Epithelial cell of esophagus (primary cell): ENCODE measurements at regions not wholly inside any gene's neighbourhood (a gene's known extent, or its start where the extent isn't known, plus 50 kb on each side); places are given as distances from the start of the nearest gene placed in this dataset.

Source experiments
- DNase-seq: peaks from one replicate; pipeline ENCODE4 v3.0.0; 2010; ENCODE audit warnings: low read depth
- H3K4me3 ChIP-seq: 2 replicates; pipeline ENCODE4 v1.5.1; 2011; ENCODE audit warnings: mild to moderate bottlenecking, low read length, control low read depth
- TF ChIP-seq, protein P1 (sequence below): IDR thresholded peaks from 2 replicates; pipeline ENCODE4 v1.5.1; 2011; ENCODE audit warnings: low read depth, mild to moderate bottlenecking, low read length, control low read depth, inconsistent platforms; ENCODE audit not compliant: insufficient read depth; ENCODE audit errors: missing control alignments

DNA sequence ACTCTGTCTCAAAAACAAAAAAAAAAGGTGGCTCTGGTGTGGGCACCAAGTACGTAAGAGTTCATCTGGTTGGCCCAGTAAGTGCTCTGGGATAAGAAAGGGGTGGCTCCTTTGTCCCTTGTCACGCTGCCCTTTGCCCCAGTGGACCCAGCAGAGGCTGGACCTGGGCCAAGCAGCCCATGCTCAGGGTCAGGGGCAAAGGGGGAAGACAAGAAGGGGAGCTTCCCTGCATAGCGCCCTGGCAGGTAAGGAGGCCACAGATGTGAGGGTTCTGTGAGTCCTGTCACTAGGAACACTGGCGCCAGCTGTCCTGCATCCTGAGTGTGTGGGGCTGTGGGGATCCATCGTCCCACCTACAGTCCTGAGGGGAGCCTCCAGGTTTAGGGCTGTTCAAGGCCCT is 65.3 kb downstream of the GADD45G start:
- no peak for DNase-seq
- TF ChIP-seq, protein P1, sequence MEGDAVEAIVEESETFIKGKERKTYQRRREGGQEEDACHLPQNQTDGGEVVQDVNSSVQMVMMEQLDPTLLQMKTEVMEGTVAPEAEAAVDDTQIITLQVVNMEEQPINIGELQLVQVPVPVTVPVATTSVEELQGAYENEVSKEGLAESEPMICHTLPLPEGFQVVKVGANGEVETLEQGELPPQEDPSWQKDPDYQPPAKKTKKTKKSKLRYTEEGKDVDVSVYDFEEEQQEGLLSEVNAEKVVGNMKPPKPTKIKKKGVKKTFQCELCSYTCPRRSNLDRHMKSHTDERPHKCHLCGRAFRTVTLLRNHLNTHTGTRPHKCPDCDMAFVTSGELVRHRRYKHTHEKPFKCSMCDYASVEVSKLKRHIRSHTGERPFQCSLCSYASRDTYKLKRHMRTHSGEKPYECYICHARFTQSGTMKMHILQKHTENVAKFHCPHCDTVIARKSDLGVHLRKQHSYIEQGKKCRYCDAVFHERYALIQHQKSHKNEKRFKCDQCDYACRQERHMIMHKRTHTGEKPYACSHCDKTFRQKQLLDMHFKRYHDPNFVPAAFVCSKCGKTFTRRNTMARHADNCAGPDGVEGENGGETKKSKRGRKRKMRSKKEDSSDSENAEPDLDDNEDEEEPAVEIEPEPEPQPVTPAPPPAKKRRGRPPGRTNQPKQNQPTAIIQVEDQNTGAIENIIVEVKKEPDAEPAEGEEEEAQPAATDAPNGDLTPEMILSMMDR: no peak
- H3K4me3 ChIP-seq: no peak overlapping the region

DNA sequence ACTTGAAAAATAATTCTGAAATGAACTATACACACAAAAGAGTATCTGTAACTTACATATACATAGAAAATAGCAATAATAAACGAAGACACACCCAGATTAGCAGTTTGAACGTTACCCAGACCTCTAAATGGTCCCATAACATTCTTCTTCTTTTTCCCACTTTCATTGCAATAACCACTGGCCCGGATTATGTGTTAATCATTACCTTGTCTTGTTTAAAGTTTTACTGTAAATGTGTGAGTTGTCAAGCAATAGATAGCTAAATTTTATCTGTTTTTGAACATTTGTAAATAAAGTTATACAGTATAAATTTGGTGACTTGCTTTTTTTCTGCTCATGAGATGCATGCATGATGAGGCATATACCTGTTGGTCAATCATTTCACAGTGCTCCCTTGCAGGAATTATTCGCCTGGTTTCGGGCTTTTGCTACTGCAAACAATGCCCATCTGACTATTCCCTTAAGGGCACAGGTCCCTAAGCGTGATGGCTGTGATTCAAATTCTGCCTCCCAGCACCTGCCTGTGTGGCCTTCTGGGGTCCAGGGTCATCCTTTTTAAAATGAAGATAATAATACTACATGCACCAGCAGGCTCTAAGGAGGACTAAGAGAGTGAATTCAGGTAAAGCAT is 66.1 kb downstream of the GADD45G start:
- DNase-seq: no peak
- H3K4me3 ChIP-seq: no peak overlapping the region
- TF ChIP-seq, protein P1: no peak

DNA sequence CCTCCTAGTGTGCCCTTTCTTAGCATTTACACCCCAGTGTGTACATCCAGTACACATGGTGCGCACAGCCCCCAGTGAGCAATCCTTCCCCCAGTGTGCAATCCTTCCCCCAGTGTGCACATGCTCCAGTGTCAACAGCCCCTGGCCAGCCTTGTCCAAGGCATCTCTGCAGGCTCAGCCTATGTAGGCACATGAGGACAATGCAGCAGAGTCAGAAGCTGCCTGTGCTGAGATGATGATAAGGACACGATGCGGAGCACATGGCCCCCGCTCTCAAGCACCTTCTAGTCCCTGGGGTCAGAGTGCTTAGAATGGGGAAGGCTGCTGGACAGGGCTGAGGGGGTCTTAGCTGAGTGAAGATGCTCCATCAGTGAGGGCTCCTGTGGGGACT is 69.8 kb downstream of the GADD45G start:
- no peak overlapping the region for H3K4me3 ChIP-seq
- TF ChIP-seq, protein P1: no peak
- no peak for DNase-seq

DNA sequence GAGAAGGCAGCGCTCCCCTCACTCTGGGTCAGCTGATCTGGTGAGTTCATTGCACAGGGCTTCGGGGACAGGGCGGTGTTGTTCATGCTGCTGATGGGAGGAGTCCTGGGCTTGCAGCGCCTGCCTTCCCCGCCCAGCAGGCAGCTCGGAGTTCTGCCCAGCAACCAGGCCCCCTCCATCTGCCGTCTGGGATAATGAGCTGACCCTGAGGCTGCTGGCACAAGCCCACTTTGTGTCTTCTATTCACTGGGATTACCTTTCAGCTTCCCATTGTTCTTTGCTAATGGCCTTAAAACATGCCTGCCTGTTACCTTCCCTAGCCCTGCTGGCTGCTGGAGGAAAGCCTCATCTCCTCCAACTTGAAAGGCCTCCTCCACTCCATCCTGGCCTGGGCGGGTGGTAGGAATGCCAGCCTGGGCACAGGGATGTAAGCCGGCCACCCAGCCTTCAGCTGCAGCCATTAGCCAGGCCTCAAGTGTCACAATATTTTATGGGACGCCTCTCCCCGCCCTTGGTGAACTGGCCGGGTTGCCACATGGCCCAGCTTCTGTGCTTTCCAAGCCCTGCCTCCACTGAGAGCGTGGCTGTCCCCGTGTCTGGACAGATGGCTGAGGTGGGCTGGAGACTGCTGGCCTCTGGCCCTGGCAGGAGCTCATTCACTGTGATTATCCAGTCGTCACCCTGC is 70.4 kb downstream of the GADD45G start:
- peak; percentile 13 for DNase-seq
- TF ChIP-seq, protein P1: no peak
- no peak overlapping the region for H3K4me3 ChIP-seq

GRCh38 chr9:89676281-89676680 is 71.5 kb downstream of the GADD45G start:
- DNase-seq: peak; percentile 3
- TF ChIP-seq, protein P1: no peak
- no peak overlapping the region for H3K4me3 ChIP-seq

DNA sequence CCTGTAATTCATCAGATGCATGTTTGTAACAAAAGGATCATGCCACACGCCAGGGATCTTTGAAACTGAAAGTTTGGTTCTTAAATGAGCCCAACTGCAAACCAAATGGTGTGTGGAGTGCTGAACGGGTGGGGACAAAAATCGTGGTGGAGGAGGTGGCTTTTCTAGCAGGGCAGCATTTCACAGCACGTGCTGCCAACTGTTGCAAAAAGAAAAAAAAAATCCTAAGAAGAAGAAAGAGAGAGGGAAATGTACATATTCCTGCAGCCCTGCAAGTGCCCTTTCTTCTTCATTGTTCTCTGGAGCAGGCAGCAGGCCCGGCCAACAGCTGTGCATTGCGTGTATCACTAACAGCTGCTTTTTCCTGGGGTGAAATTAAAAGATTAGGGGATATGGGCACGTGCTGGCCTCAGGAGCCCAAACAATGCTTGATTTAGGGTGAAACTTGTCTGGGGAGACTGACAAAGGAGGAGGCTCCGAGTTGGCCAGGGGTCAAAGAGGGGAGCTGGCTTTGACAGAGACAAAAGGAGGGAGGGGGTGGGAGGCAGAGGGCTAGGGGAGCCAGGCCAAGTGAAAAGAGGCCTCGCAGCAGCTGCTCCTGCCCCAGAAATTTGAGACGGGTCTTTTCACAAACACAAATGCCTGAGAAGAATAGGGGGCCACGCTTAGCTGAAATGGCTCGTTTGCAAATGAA is 73.0 kb downstream of the GADD45G start:
- TF ChIP-seq, protein P1: no peak
- no peak for DNase-seq
- no peak overlapping the region for H3K4me3 ChIP-seq
